Vagina (tissue), 2 donors: ENCODE measurements at regions not wholly inside any gene's neighbourhood (a gene's known extent, or its start where the extent isn't known, plus 50 kb on each side); places are given as distances from the start of the nearest gene placed in this dataset.

ENCODE experiments used
- DNase-seq, 2 donors: peaks; one replicate each; pipeline ENCODE4 v3.0.0-alpha.2; 2017; ENCODE audit errors: extremely low spot score in 2 of 2
- H3K27ac ChIP-seq: fragments of 200-600 bp; sonication (generic); one replicate; pipeline ENCODE4 v1.5.1; 2019
- H3K27me3 ChIP-seq: fragments of 200-600 bp; sonication (generic); one replicate; pipeline ENCODE4 v1.5.1; 2019
- H3K36me3 ChIP-seq, 2 donors: fragments of 200-600 bp; sonication (generic); one replicate each; pipeline ENCODE4 v1.5.1; 2017 to 2019
- H3K4me1 ChIP-seq: fragments of 200-600 bp; sonication (generic); one replicate; pipeline ENCODE4 v1.5.1; 2019
- H3K4me3 ChIP-seq, 2 donors: fragments of 200-600 bp; sonication (generic); 1 replicate in 1 of 2; 2 replicates in 1 of 2; pipeline ENCODE4 v1.5.1; 2016 to 2019
- H3K9me3 ChIP-seq: fragments of 200-600 bp; sonication (generic); one replicate; pipeline ENCODE4 v1.5.1; 2019
- CTCF ChIP-seq, 3 experiments: fragments of 450-650 bp in 2 of 3; fragments of 200-600 bp in 1 of 3; sonication (generic) in 1 of 3; IDR thresholded peaks; one replicate each; pipeline ENCODE4 v1.5.1; 2017 to 2019; ENCODE audit warnings: antibody characterized with exemption in 3 of 3, mild to moderate bottlenecking in 2 of 3, moderate library complexity in 2 of 3
- POLR2A ChIP-seq, 2 donors: fragments of 450-650 bp; IDR thresholded peaks; one replicate each; pipeline ENCODE4 v1.6.1; 2017; ENCODE audit warnings: antibody characterized with exemption in 2 of 2, mild to moderate bottlenecking in 2 of 2, moderate library complexity in 2 of 2
- POLR2AphosphoS5 ChIP-seq, 2 donors: sonication (generic); formaldehyde crosslinking; IDR thresholded peaks; one replicate each; pipeline ENCODE4 v1.9.0; 2017; ENCODE audit warnings: antibody characterized with exemption in 2 of 2, mild to moderate bottlenecking in 2 of 2, low read depth in 1 of 2; ENCODE audit not compliant: insufficient read depth in 1 of 2
- intact Hi-C: fragments of 100-400 bp; cut with DNase I; formaldehyde crosslinking; loops from one replicate; pipeline ENCODE4 v1.15.1; 2023

DNA sequence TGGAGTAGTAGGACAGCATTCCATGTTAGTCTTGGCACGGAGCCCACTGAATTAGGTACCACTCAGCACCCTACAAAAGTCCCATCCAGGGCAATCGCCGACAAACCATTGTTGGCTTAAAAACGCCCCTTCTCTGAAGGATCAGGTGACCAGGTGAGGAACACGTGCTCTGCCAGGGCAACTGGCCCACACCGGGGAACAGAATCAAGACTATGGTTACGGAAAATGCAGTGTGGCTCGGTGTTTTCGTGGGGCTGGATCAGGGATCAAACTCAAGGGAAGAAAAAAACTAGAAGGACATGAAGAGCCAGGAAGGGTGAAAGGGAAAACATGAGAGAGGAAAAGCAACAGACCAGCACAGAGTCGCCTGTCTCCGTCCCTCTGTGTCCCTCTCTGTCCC, 177.8 kb upstream of the ARID1B start:
- no peak overlapping the region for H3K4me3 ChIP-seq
- no peak for DNase-seq
- H3K27me3 ChIP-seq, result no peaks in the 10 kb centered on the region
- intact Hi-C loops, result no loop called here
- peak overlapping the region; percentile 40 for H3K27ac ChIP-seq
- peaks cover 6% of the 10 kb centered on the region for H3K4me1 ChIP-seq
- TF ChIP-seq POLR2AphosphoS5 (IDR thresholded peaks at IDR 0.05; ENCODE audit: insufficient read depth in 1 of 2, low read depth in 1 of 2) (no peak), CTCF (IDR thresholded peaks at IDR 0.05) (no peak), POLR2A (IDR thresholded peaks at IDR 0.05) (no peak)
- no peaks in the 10 kb centered on the region for H3K36me3 ChIP-seq
- H3K9me3 ChIP-seq, result no peaks in the 10 kb centered on the region

- Histone ChIP-seq H3K4me3 (no peak overlapping the region), H3K27ac (peak overlapping the region; percentile 40), H3K4me1 (peaks cover 6% of the 10 kb centered on the region), H3K36me3 (no peaks in the 10 kb centered on the region), H3K9me3 (no peaks in the 10 kb centered on the region), H3K27me3 (no peaks in the 10 kb centered on the region)
- TF ChIP-seq POLR2A (IDR thresholded peaks at IDR 0.05) (no peak), POLR2AphosphoS5 (IDR thresholded peaks at IDR 0.05; ENCODE audit: insufficient read depth in 1 of 2, low read depth in 1 of 2) (no peak), CTCF (IDR thresholded peaks at IDR 0.05) (no peak)
- no peak for DNase-seq
- intact Hi-C loops, result no loop called here
Observed at GRCh38 chr6:156598855-156599180, 178.4 kb upstream of the ARID1B start.

DNA sequence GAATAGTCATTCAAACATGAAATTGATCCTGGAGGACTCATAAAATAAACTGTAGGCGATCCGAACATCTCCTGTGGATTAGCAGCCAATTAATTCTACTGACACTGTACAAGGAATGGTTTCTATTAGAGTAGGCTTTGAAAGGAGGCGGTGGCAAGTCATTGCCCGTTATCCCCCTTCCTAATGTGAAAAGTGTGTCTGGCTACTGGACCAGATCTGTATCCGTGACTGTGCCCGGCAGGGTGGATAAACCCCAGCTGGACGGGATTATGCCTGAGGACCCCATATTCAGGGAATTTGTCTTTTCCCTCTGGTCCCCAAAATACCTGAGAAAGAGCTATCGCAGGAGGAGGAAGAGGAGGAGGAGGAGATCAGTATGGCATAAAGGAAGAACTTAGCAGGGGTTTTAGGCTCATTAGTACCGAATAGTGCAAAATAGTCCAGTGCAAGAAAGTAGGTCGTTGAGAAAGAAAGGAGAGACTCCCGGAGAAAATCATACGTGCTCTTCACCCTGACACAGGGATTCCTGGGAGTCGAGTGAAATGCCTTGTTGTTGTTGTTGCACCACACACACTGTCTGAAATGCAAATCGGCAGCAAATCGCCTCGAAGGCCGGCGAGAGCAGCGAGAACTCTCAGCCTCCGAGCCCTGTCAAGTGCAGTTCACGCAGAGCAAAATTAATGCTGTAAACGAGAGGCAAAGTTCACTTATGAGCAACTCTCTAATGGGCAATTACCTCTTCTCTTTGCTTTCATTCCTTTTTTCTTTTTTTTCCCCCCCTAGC, 178.9 kb upstream of the ARID1B start:
- no peaks in the 10 kb centered on the region for H3K36me3 ChIP-seq
- H3K4me3 ChIP-seq, result no peak overlapping the region
- H3K4me1 ChIP-seq, result peaks cover 6% of the 10 kb centered on the region
- TF ChIP-seq POLR2AphosphoS5 (IDR thresholded peaks at IDR 0.05; ENCODE audit: insufficient read depth in 1 of 2, low read depth in 1 of 2) (no peak), POLR2A (IDR thresholded peaks at IDR 0.05) (no peak), CTCF (IDR thresholded peaks at IDR 0.05) (no peak)
- H3K9me3 ChIP-seq, result no peaks in the 10 kb centered on the region
- H3K27ac ChIP-seq, result no peak overlapping the region
- no peaks in the 10 kb centered on the region for H3K27me3 ChIP-seq
- DNase-seq, result no peak
- intact Hi-C loops, result no loop called here

DNA sequence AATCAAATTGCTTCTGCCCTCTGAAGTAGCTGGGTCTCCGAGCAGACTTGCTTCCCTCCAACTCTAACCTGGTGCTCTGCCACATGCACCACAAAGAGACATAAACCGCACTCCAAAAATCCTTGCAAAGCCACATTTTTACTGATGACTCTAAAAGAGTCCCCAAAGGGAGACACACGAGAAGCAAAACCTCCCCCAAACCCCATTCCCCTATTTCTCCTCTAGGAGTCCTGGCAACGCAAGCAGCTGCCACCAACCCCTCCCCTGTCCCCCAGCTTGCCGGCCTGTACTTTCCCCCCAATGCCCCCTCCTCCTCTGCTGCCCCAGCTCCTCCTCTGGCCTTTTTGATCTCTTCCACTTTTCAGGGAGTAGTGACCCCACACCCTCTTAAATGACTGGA, 180.1 kb upstream of the ARID1B start:
- no peak for DNase-seq
- H3K4me1 ChIP-seq, result peaks cover 6% of the 10 kb centered on the region
- intact Hi-C loops, result no loop called here
- TF ChIP-seq POLR2A (IDR thresholded peaks at IDR 0.05) (no peak), CTCF (IDR thresholded peaks at IDR 0.05) (no peak), POLR2AphosphoS5 (IDR thresholded peaks at IDR 0.05; ENCODE audit: insufficient read depth in 1 of 2, low read depth in 1 of 2) (no peak)
- H3K9me3 ChIP-seq, result no peaks in the 10 kb centered on the region
- no peaks in the 10 kb centered on the region for H3K36me3 ChIP-seq
- H3K4me3 ChIP-seq, result no peak overlapping the region
- no peak overlapping the region for H3K27ac ChIP-seq
- H3K27me3 ChIP-seq, result no peaks in the 10 kb centered on the region

GRCh38 chr6:156595476-156595875, 181.7 kb upstream of the ARID1B start:
- Histone ChIP-seq H3K27me3 (no peaks in the 10 kb centered on the region), H3K27ac (no peak overlapping the region), H3K4me3 (no peak overlapping the region), H3K4me1 (no peaks in the 10 kb centered on the region), H3K36me3 (no peaks in the 10 kb centered on the region), H3K9me3 (no peaks in the 10 kb centered on the region)
- no peak for TF ChIP-seq POLR2A (IDR thresholded peaks at IDR 0.05)
- TF ChIP-seq POLR2AphosphoS5 (IDR thresholded peaks at IDR 0.05; ENCODE audit: insufficient read depth in 1 of 2, low read depth in 1 of 2), result no peak
- TF ChIP-seq CTCF (IDR thresholded peaks at IDR 0.05), result no peak
- no peak for DNase-seq
- intact Hi-C loops, result no loop called here
